SJSA1 (cell line): ENCODE measurements at regions not wholly inside any gene's neighbourhood (a gene's known extent, or its start where the extent isn't known, plus 50 kb on each side); places are given as distances from the start of the nearest gene placed in this dataset.

Experiments used
- DNase-seq, 2 experiments: peaks; one replicate each; pipeline ENCODE4 v3.0.0-alpha.2; 2015 to 2020; ENCODE audit warnings: low spot score in 2 of 2, low read depth in 1 of 2
- H3K27ac ChIP-seq: fragments of 250-450 bp; sonication (Bioruptor Pico); 2 replicates; pipeline ENCODE4 v1.5.1; 2020; ENCODE audit warnings: mild to moderate bottlenecking, moderate library complexity
- H3K27me3 ChIP-seq: fragments of 250-450 bp; sonication (Bioruptor Pico); replicated peaks from 2 replicates; pipeline ENCODE4 v1.5.1; 2020; ENCODE audit warnings: mild to moderate bottlenecking, moderate library complexity
- H3K36me3 ChIP-seq: fragments of 250-450 bp; sonication (Bioruptor Pico); 2 replicates; pipeline ENCODE4 v1.5.1; 2020; ENCODE audit warnings: mild to moderate bottlenecking
- H3K4me1 ChIP-seq: fragments of 250-450 bp; sonication (Bioruptor Pico); replicated peaks from 2 replicates; pipeline ENCODE4 v1.6.1; 2021; ENCODE audit warnings: mild to moderate bottlenecking
- H3K4me3 ChIP-seq: fragments of 250-450 bp; sonication (Bioruptor Pico); 2 replicates; pipeline ENCODE4 v1.5.1; 2020; ENCODE audit warnings: mild to moderate bottlenecking
- H3K9me3 ChIP-seq: fragments of 250-450 bp; sonication (Bioruptor Pico); replicated peaks from 2 replicates; pipeline ENCODE4 v1.5.1; 2020; ENCODE audit warnings: mild to moderate bottlenecking

- no peak overlapping the region for H3K27ac ChIP-seq
- no peaks in the 10 kb centered on the region for H3K27me3 ChIP-seq
- H3K4me3 ChIP-seq: no peak overlapping the region
- H3K36me3 ChIP-seq: no peaks in the 10 kb centered on the region
- H3K9me3 ChIP-seq: no peaks in the 10 kb centered on the region
- DNase-seq: no peak
- H3K4me1 ChIP-seq: no peaks in the 10 kb centered on the region
These were observed 325.2 kb upstream of the CNR1 start for GRCh38 chr6:88491266-88491880.

GRCh38 chr6:88490908-88491264 is 324.7 kb upstream of the CNR1 start:
- DNase-seq: no peak
- Histone ChIP-seq H3K9me3 (no peaks in the 10 kb centered on the region), H3K27ac (no peak overlapping the region), H3K4me3 (no peak overlapping the region), H3K36me3 (no peaks in the 10 kb centered on the region), H3K27me3 (no peaks in the 10 kb centered on the region), H3K4me1 (no peaks in the 10 kb centered on the region)

DNA sequence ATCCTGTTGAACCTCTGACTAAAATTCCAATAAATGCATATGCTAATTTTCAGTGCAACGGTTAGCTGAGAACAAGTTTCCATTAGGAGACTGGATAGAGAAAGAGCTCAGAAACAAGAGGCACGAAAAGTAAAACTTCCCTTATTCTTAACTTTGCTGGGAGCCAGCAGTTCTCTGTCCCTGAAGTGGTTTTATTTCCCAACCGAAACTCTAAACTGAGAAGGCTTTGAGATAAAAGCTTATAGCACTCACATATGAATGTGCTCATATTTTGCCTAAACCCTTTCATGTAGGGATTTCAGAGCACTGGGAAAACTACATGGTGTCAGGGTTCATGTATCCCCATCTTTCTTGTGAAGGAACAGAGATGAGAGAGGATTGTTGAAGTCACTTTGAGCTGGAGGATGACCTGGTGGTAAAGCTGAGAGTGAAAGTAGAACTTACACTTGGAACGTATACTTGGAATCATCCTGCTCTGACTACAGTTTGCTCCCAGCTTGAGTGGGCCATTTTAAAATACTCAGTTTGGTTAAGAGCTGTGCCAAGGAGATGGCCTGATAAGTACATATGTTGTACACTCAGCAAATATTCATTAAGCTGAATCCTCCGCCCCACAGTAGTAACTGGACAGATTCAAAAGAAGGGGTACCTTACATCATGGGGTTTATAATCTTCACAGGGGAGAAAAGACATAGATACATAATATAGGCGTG is 324.2 kb upstream of the CNR1 start:
- Histone ChIP-seq H3K4me1 (no peaks in the 10 kb centered on the region), H3K36me3 (no peaks in the 10 kb centered on the region), H3K9me3 (no peaks in the 10 kb centered on the region), H3K27ac (no peak overlapping the region), H3K27me3 (no peaks in the 10 kb centered on the region), H3K4me3 (no peak overlapping the region)
- DNase-seq: no peak

- no peak overlapping the region for H3K27ac ChIP-seq
- no peaks in the 10 kb centered on the region for H3K36me3 ChIP-seq
- no peaks in the 10 kb centered on the region for H3K4me1 ChIP-seq
- no peaks in the 10 kb centered on the region for H3K27me3 ChIP-seq
- no peaks in the 10 kb centered on the region; the same call in 1 of the 2 replicates for H3K9me3 ChIP-seq
- DNase-seq: no peak
- no peak overlapping the region for H3K4me3 ChIP-seq
These were observed 317.3 kb upstream of the CNR1 start for GRCh38 chr6:88483424-88483823.

- Histone ChIP-seq H3K9me3 (no peaks in the 10 kb centered on the region; the same call in 1 of the 2 replicates), H3K4me3 (no peak overlapping the region), H3K27me3 (no peaks in the 10 kb centered on the region), H3K36me3 (no peaks in the 10 kb centered on the region), H3K27ac (no peak overlapping the region), H3K4me1 (no peaks in the 10 kb centered on the region)
- no peak for DNase-seq
These were observed 316.3 kb upstream of the CNR1 start for GRCh38 chr6:88482465-88482864.

GRCh38 chr6:88481519-88481918 is 315.4 kb upstream of the CNR1 start:
- H3K27me3 ChIP-seq: no peaks in the 10 kb centered on the region
- no peak overlapping the region for H3K27ac ChIP-seq
- no peak overlapping the region for H3K4me3 ChIP-seq
- no peak for DNase-seq
- no peaks in the 10 kb centered on the region for H3K4me1 ChIP-seq
- no peaks in the 10 kb centered on the region for H3K36me3 ChIP-seq
- H3K9me3 ChIP-seq: no peaks in the 10 kb centered on the region; the same call in 1 of the 2 replicates

DNA sequence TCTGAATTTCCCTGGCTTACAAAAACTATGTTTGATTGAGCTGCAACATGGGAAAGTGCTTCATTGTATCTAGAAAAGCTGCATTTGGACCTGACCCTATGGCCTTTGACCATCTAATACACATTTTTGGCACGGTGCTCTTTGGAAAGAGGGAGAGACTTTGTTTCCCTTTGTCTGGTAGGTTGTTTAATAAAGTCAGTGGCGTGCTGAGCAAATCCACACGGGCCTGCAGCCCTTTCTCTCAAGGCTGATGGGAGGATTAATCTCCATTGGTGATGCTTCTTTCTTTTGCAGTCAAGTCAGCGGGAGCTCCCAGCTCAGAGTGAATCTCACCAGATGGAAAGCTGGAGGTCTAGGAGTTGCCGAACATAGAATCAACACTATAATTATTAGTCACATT is 314.7 kb upstream of the CNR1 start:
- Histone ChIP-seq H3K27ac (no peak overlapping the region), H3K27me3 (no peaks in the 10 kb centered on the region), H3K9me3 (no peaks in the 10 kb centered on the region; the same call in 1 of the 2 replicates), H3K4me3 (no peak overlapping the region), H3K4me1 (no peaks in the 10 kb centered on the region), H3K36me3 (no peaks in the 10 kb centered on the region)
- DNase-seq: no peak

GRCh38 chr6:88477413-88477812 is 311.3 kb upstream of the CNR1 start:
- no peak overlapping the region for H3K4me3 ChIP-seq
- no peaks in the 10 kb centered on the region for H3K4me1 ChIP-seq
- no peak overlapping the region for H3K27ac ChIP-seq
- H3K9me3 ChIP-seq: no peaks in the 10 kb centered on the region
- no peaks in the 10 kb centered on the region for H3K36me3 ChIP-seq
- DNase-seq: no peak
- peaks cover 5% of the 10 kb centered on the region; the same call in 1 of the 2 replicates for H3K27me3 ChIP-seq

DNA sequence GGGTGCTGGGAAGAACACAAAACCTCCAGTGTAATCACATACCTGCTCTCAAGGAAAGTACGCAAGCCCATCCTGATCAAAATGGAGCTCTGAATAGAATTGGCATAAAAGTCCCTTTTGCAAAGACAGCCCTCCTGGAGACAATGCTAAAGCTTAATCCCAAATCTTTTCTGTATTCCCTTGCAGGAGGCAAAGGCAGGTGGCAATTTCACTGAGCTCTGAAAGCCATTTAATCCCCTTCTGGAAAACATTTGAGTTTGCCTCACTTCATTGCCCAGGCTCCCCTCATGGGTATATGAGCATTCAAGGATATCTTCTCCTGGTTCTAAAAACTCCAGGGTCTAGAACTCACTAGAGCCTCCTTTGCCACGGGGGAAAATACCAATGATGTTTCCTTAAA is 310.2 kb upstream of the CNR1 start:
- H3K4me3 ChIP-seq: no peak overlapping the region
- H3K36me3 ChIP-seq: no peaks in the 10 kb centered on the region
- H3K4me1 ChIP-seq: no peaks in the 10 kb centered on the region
- no peak overlapping the region for H3K27ac ChIP-seq
- no peaks in the 10 kb centered on the region for H3K9me3 ChIP-seq
- peaks cover 5% of the 10 kb centered on the region; the same call in 1 of the 2 replicates for H3K27me3 ChIP-seq
- DNase-seq: no peak

- H3K9me3 ChIP-seq: no peaks in the 10 kb centered on the region
- H3K27ac ChIP-seq: no peak overlapping the region
- H3K4me1 ChIP-seq: no peaks in the 10 kb centered on the region
- DNase-seq: no peak
- H3K27me3 ChIP-seq: peaks cover 5% of the 10 kb centered on the region; the same call in 1 of the 2 replicates
- H3K36me3 ChIP-seq: no peaks in the 10 kb centered on the region
- H3K4me3 ChIP-seq: no peak overlapping the region
These were observed 308.6 kb upstream of the CNR1 start for GRCh38 chr6:88474720-88475119.

GRCh38 chr6:88473589-88473988 is 307.4 kb upstream of the CNR1 start:
- peaks cover 5% of the 10 kb centered on the region; the same call in 1 of the 2 replicates for H3K27me3 ChIP-seq
- H3K27ac ChIP-seq: no peak overlapping the region
- no peaks in the 10 kb centered on the region for H3K9me3 ChIP-seq
- H3K4me1 ChIP-seq: no peaks in the 10 kb centered on the region
- no peak overlapping the region for H3K4me3 ChIP-seq
- DNase-seq: no peak
- no peaks in the 10 kb centered on the region for H3K36me3 ChIP-seq

- no peak overlapping the region for H3K27ac ChIP-seq
- no peak for DNase-seq
- H3K27me3 ChIP-seq: peaks cover 5% of the 10 kb centered on the region; the same call in 1 of the 2 replicates
- H3K9me3 ChIP-seq: no peaks in the 10 kb centered on the region
- no peaks in the 10 kb centered on the region for H3K36me3 ChIP-seq
- H3K4me3 ChIP-seq: no peak overlapping the region
- no peaks in the 10 kb centered on the region for H3K4me1 ChIP-seq
These were observed 306.8 kb upstream of the CNR1 start for GRCh38 chr6:88472851-88473525.

GRCh38 chr6:88459643-88460042 is 293.5 kb upstream of the CNR1 start:
- H3K4me3 ChIP-seq: no peak overlapping the region
- no peak overlapping the region for H3K27ac ChIP-seq
- no peaks in the 10 kb centered on the region for H3K4me1 ChIP-seq
- DNase-seq: no peak
- H3K36me3 ChIP-seq: no peaks in the 10 kb centered on the region
- H3K27me3 ChIP-seq: peaks cover 10% of the 10 kb centered on the region; the same call in 1 of the 2 replicates
- no peaks in the 10 kb centered on the region for H3K9me3 ChIP-seq

GRCh38 chr6:88459189-88459588 is 293.0 kb upstream of the CNR1 start:
- H3K4me3 ChIP-seq: no peak overlapping the region
- no peak overlapping the region for H3K27ac ChIP-seq
- peaks cover 10% of the 10 kb centered on the region; the same call in 1 of the 2 replicates for H3K27me3 ChIP-seq
- H3K4me1 ChIP-seq: no peaks in the 10 kb centered on the region
- H3K36me3 ChIP-seq: no peaks in the 10 kb centered on the region
- no peak for DNase-seq
- no peaks in the 10 kb centered on the region for H3K9me3 ChIP-seq
